B cell (primary cell): ENCODE measurements at regions not wholly inside any gene's neighbourhood (a gene's known extent, or its start where the extent isn't known, plus 50 kb on each side); places are given as distances from the start of the nearest gene placed in this dataset.

ENCODE experiments used
- ATAC-seq: fragments of 200-7000 bp; cut with Tn5 transposase; one replicate; pipeline ENCODE4 v1.10.0; 2021; ENCODE audit warnings: low read depth, mild to moderate bottlenecking, moderate number of reproducible peaks, moderate library complexity
- CTCF ChIA-PET: fragments of 350-600 bp; sonication (Branson Sonifier 250); formaldehyde crosslinking; loops from one replicate; lab custom pipeline; 2021; ENCODE audit warnings: antibody characterized with exemption, inconsistent platforms; lab: Charles Lee
- POLR2A ChIA-PET: fragments of 350-600 bp; sonication (Branson Sonifier 250); formaldehyde crosslinking; loops from one replicate; lab custom pipeline; 2021; ENCODE audit warnings: antibody characterized with exemption; lab: Charles Lee
- DNase-seq: peaks from one replicate; pipeline ENCODE4 v3.0.0; 2013
- H2AFZ ChIP-seq: 2 replicates; pipeline ENCODE4 v1.6.1; 2012; ENCODE audit warnings: mild to moderate bottlenecking, low read depth, low read length; ENCODE audit not compliant: insufficient read depth, poor library complexity, severe bottlenecking
- H3K27ac ChIP-seq, 2 donors: 1 replicate in 1 of 2; 2 replicates in 1 of 2; pipeline ENCODE4 v1.5.1; 2012 to 2013; ENCODE audit warnings: low read length in 2 of 2, mild to moderate bottlenecking in 2 of 2, moderate library complexity in 1 of 2
- H3K27me3 ChIP-seq, 4 experiments: fragments of 200-600 bp in 1 of 4; sonication (generic) in 1 of 4; replicated peaks in 1 of 4; 1 replicate in 2 of 4; 2 replicates in 2 of 4; pipeline versions ENCODE4 v1.6.1 to v1.7.0; 2013 to 2016; ENCODE audit warnings: low read length in 3 of 4, mild to moderate bottlenecking in 2 of 4, mixed read lengths in 1 of 4, moderate library complexity in 1 of 4; ENCODE audit not compliant: insufficient read depth in 4 of 4, control insufficient read depth in 3 of 4; ENCODE audit errors: control extremely low read depth in 1 of 4
- H3K36me3 ChIP-seq, 2 experiments: replicated peaks in 1 of 2; 1 replicate in 1 of 2; 2 replicates in 1 of 2; pipeline versions ENCODE4 v1.6.1 to v1.7.1; 2013; ENCODE audit warnings: low read length in 1 of 2; ENCODE audit not compliant: insufficient read depth in 2 of 2, control insufficient read depth in 1 of 2; ENCODE audit errors: control extremely low read depth in 1 of 2, extremely low read depth in 1 of 2
- H3K4me1 ChIP-seq, 2 donors: fragments of 200-600 bp in 1 of 2; sonication (generic) in 1 of 2; 1 replicate in 1 of 2; 2 replicates in 1 of 2; pipeline versions ENCODE4 v1.5.1 to v1.6.1; 2013 to 2017; ENCODE audit warnings: low read length in 2 of 2; ENCODE audit not compliant: control insufficient read depth in 2 of 2, insufficient read depth in 2 of 2
- H3K4me2 ChIP-seq: replicated peaks from 2 replicates; pipeline ENCODE3; 2012; ENCODE audit warnings: mild to moderate bottlenecking, low read depth, low read length; ENCODE audit not compliant: poor library complexity, severe bottlenecking
- H3K4me3 ChIP-seq, 5 experiments: fragments of 200-600 bp in 1 of 5; sonication (generic) in 1 of 5; 1 replicate in 3 of 5; 2 replicates in 2 of 5; pipeline versions ENCODE4 v1.5.1 to v1.7.0; 2011 to 2016; ENCODE audit warnings: low read length in 4 of 5, mild to moderate bottlenecking in 4 of 5, low read depth in 2 of 5, control low read depth in 1 of 5, moderate library complexity in 1 of 5; ENCODE audit not compliant: insufficient read depth in 1 of 5; ENCODE audit errors: control extremely low read depth in 1 of 5, extremely low read depth in 1 of 5
- H3K79me2 ChIP-seq: fragments of 200-600 bp; sonication (generic); one replicate; pipeline ENCODE4 v1.6.0; 2016; ENCODE audit warnings: low read length; ENCODE audit not compliant: control insufficient read depth, insufficient read depth
- H3K9ac ChIP-seq: fragments of 200-600 bp; sonication (generic); 2 replicates; pipeline ENCODE4 v1.6.1; 2017; ENCODE audit warnings: mild to moderate bottlenecking, low read length, moderate library complexity
- H3K9me3 ChIP-seq, 3 donors: one replicate each; pipeline versions ENCODE4 v1.6.1 to v1.7.1; 2013; ENCODE audit warnings: low read length in 2 of 3; ENCODE audit not compliant: control insufficient read depth in 2 of 3, insufficient read depth in 1 of 3; ENCODE audit errors: control extremely low read depth in 1 of 3
- H4K20me1 ChIP-seq: 2 replicates; pipeline ENCODE4 v1.6.0; 2012; ENCODE audit warnings: mild to moderate bottlenecking, low read length; ENCODE audit not compliant: insufficient read depth, control insufficient read depth, poor library complexity, severe bottlenecking
- H3K27ac Mint-ChIP-seq: one replicate; pipeline ENCODE4 v1.8.0; 2021; ENCODE audit warnings: mixed read lengths
- H3K27me3 Mint-ChIP-seq: one replicate; pipeline ENCODE4 v1.8.0; 2021; ENCODE audit warnings: mixed read lengths
- H3K4me1 Mint-ChIP-seq: one replicate; pipeline ENCODE4 v1.8.0; 2021; ENCODE audit warnings: mixed read lengths
- H3K4me3 Mint-ChIP-seq: one replicate; pipeline ENCODE4 v1.8.0; 2021; ENCODE audit warnings: mixed read lengths
- H3K9me3 Mint-ChIP-seq: one replicate; pipeline ENCODE4 v1.8.0; 2022; ENCODE audit warnings: mixed read lengths; ENCODE audit not compliant: insufficient read depth
- EZH2 ChIP-seq: IDR thresholded peaks from 2 replicates; pipeline ENCODE4 v1.6.1; 2012; ENCODE audit warnings: borderline replicate concordance, low read depth, mild to moderate bottlenecking, moderate library complexity, low read length; ENCODE audit not compliant: insufficient read depth, poor library complexity, severe bottlenecking
- whole genome bisulfite sequencing: methylation state at CpG from one replicate; pipeline ENCODE4 v1.1.5; 2013; ENCODE audit warnings: missing lambda C conversion rate; ENCODE audit not compliant: insufficient coverage; 5-methylcytosine and 5-hydroxymethylcytosine counted together
- intact Hi-C: fragments of 100-400 bp; cut with micrococcal nuclease; formaldehyde crosslinking; loops from one replicate; pipeline ENCODE4 v1.10.0; 2022
- TF ChIP-seq, protein P1 (sequence below): fragments of 200-600 bp; IDR thresholded peaks from one replicate; pipeline ENCODE4 v1.8.0; 2022; ENCODE audit warnings: antibody characterized with exemption, mild to moderate bottlenecking

DNA sequence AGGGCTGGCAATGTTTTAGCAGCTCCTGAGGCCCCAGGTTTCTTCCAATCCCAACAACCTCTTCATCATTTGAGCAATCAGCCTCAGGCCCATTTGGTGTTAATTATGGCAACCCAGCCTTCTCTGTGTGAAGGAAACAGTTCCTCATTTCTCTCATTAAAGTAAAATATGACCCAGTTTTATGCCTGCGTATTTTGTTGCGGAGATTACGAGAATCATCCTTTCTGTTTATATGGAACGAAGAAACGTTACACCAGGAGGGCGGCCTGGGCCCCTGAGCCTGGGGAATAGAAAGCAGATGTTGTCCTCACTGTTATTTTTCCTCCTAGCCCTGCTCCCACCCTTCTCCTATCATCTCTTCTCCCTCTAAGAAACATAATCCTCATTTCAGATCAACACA is 332.2 kb upstream of the USP24 start:
- Histone ChIP-seq H3K27me3 (no peaks in the 10 kb centered on the region), H3K9me3 (no peaks in the 10 kb centered on the region), H3K36me3 (no peaks in the 10 kb centered on the region), H3K79me2 (no peaks in the 10 kb centered on the region), H3K27ac (no peak overlapping the region), H2AFZ (no peak overlapping the region), H3K4me3 (no peak overlapping the region), H3K4me2 (no peak overlapping the region), H3K4me1 (no peaks in the 10 kb centered on the region), H3K9ac (no peak overlapping the region), H4K20me1 (no peaks in the 10 kb centered on the region)
- H3K4me3 Mint-ChIP-seq, result no peak overlapping the region
- intact Hi-C loops, result no loop called here
- no peak overlapping the region for H3K27ac Mint-ChIP-seq
- POLR2A ChIA-PET, result no interaction called here
- H3K4me1 Mint-ChIP-seq, result no peaks in the 10 kb centered on the region
- TF ChIP-seq, protein P1, sequence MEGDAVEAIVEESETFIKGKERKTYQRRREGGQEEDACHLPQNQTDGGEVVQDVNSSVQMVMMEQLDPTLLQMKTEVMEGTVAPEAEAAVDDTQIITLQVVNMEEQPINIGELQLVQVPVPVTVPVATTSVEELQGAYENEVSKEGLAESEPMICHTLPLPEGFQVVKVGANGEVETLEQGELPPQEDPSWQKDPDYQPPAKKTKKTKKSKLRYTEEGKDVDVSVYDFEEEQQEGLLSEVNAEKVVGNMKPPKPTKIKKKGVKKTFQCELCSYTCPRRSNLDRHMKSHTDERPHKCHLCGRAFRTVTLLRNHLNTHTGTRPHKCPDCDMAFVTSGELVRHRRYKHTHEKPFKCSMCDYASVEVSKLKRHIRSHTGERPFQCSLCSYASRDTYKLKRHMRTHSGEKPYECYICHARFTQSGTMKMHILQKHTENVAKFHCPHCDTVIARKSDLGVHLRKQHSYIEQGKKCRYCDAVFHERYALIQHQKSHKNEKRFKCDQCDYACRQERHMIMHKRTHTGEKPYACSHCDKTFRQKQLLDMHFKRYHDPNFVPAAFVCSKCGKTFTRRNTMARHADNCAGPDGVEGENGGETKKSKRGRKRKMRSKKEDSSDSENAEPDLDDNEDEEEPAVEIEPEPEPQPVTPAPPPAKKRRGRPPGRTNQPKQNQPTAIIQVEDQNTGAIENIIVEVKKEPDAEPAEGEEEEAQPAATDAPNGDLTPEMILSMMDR, result no peak
- no peak for TF ChIP-seq EZH2
- H3K9me3 Mint-ChIP-seq, result no peaks in the 10 kb centered on the region
- CTCF ChIA-PET, result no interaction called here
- 100% methylated on average over 3 of the region's 6 CpGs for WGBS
- DNase-seq, result no peak
- ATAC-seq, result no peak
- peaks cover 6% of the 10 kb centered on the region for H3K27me3 Mint-ChIP-seq

DNA sequence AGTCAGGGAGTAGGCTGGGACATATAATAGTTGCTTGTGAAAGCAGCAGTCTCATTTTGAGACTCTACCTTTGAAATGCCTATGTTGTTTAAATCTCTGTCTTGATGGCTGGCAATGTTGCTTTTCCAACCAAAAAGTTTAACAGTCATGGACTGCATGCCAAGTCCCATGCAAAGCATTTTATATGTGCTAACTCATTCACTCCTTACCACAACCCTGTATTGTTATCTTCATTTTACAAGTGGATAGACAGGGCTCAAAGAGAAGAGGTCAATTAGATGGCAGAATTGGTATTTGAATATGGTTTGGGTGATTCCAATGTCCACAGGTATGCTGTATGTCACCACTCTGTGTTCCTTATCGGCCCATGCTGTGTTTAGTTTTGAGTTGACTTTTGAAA is 331.4 kb upstream of the USP24 start:
- Mint-ChIP-seq H3K4me1 (no peaks in the 10 kb centered on the region), H3K9me3 (no peaks in the 10 kb centered on the region), H3K27me3 (peaks cover 6% of the 10 kb centered on the region), H3K4me3 (no peak overlapping the region), H3K27ac (no peak overlapping the region)
- TF ChIP-seq, protein P1, result no peak
- no peak for TF ChIP-seq EZH2
- Histone ChIP-seq H3K36me3 (no peaks in the 10 kb centered on the region), H4K20me1 (no peaks in the 10 kb centered on the region), H3K4me2 (no peak overlapping the region), H2AFZ (no peak overlapping the region), H3K79me2 (no peaks in the 10 kb centered on the region), H3K9me3 (no peaks in the 10 kb centered on the region), H3K4me1 (no peaks in the 10 kb centered on the region), H3K27me3 (no peaks in the 10 kb centered on the region), H3K27ac (no peak overlapping the region), H3K9ac (no peak overlapping the region), H3K4me3 (no peak overlapping the region)
- intact Hi-C loops, result no loop called here
- POLR2A ChIA-PET, result no interaction called here
- no peak for ATAC-seq
- CTCF ChIA-PET, result no interaction called here
- 94% methylated on average over 1 of the region's 1 CpG for WGBS
- no peak for DNase-seq
